WTC11 (cell line): ENCODE measurements at regions not wholly inside any gene's neighbourhood (a gene's known extent, or its start where the extent isn't known, plus 50 kb on each side); places are given as distances from the start of the nearest gene placed in this dataset.

Experiments used
- ATF1 ChIP-seq: sonication (generic); formaldehyde crosslinking; IDR thresholded peaks from 2 replicates; pipeline ENCODE4 v1.8.1; 2023; ENCODE audit warnings: mild to moderate bottlenecking, moderate library complexity, missing genetic modification reagents
- CTCF ChIP-seq: fragments of 200-600 bp; IDR thresholded peaks from 2 replicates; pipeline ENCODE4 v1.8.0; 2022; ENCODE audit warnings: antibody characterized with exemption
- GRHL2 ChIP-seq: fragments of 250-450 bp; sonication (Bioruptor Pico); IDR thresholded peaks from 2 replicates; pipeline ENCODE4 v1.8.0; 2022; ENCODE audit warnings: mild to moderate bottlenecking, moderate library complexity; ENCODE audit not compliant: insufficient replicate concordance, severe bottlenecking
- KAT7 ChIP-seq: sonication (generic); formaldehyde crosslinking; IDR thresholded peaks from 2 replicates; pipeline ENCODE4 v1.8.1; 2023; ENCODE audit warnings: missing genetic modification reagents, mild to moderate bottlenecking, borderline replicate concordance
- NR1H2 ChIP-seq: sonication (generic); formaldehyde crosslinking; IDR thresholded peaks from 2 replicates; pipeline ENCODE4 v1.9.0; 2021; ENCODE audit warnings: mild to moderate bottlenecking, moderate library complexity, missing genetic modification reagents
- NR3C1 ChIP-seq: sonication (generic); formaldehyde crosslinking; conservative IDR thresholded peaks from 2 replicates; pipeline ENCODE4 v1.8.1; 2023; ENCODE audit warnings: low read depth, mild to moderate bottlenecking, missing genetic modification reagents
- PREB ChIP-seq: sonication (generic); formaldehyde crosslinking; IDR thresholded peaks from 2 replicates; pipeline ENCODE4 v1.8.1; 2022; ENCODE audit warnings: mild to moderate bottlenecking, missing genetic modification reagents, moderate library complexity, borderline replicate concordance
- PRRX2 ChIP-seq: fragments of 250-450 bp; sonication (Bioruptor Pico); IDR thresholded peaks from 2 replicates; pipeline ENCODE4 v1.8.0; 2021; ENCODE audit warnings: mild to moderate bottlenecking
- SMAD3 ChIP-seq: sonication (generic); formaldehyde crosslinking; IDR thresholded peaks from 2 replicates; pipeline ENCODE4 v1.8.0; 2022; ENCODE audit warnings: missing genetic modification reagents, mild to moderate bottlenecking, borderline replicate concordance
- TEAD1 ChIP-seq: sonication (generic); formaldehyde crosslinking; IDR thresholded peaks from 2 replicates; pipeline ENCODE4 v1.8.0; 2022; ENCODE audit warnings: mild to moderate bottlenecking, missing genetic modification reagents
- ZBTB21 ChIP-seq: sonication (generic); formaldehyde crosslinking; IDR thresholded peaks from 2 replicates; pipeline ENCODE4 v1.8.1; 2023; ENCODE audit warnings: mild to moderate bottlenecking, missing genetic modification reagents, borderline replicate concordance
- ZBTB43 ChIP-seq: sonication (generic); formaldehyde crosslinking; IDR thresholded peaks from 2 replicates; pipeline ENCODE4 v1.8.1; 2023; ENCODE audit warnings: mild to moderate bottlenecking, missing genetic modification reagents
- ZNF396 ChIP-seq: fragments of 250-450 bp; sonication (Bioruptor Pico); IDR thresholded peaks from 2 replicates; pipeline ENCODE4 v1.8.0; 2021; ENCODE audit warnings: mild to moderate bottlenecking, moderate library complexity, borderline replicate concordance

GRCh38 chr6:76594109-76594508 is 521.6 kb upstream of the IMPG1 start:
- TF ChIP-seq CTCF: no peak
- no peak for TF ChIP-seq ZBTB43 (CRISPR knock-in tag)
- TF ChIP-seq PRRX2 (CRISPR knock-in tag): no peak
- no peak for TF ChIP-seq ZBTB21 (CRISPR knock-in tag)
- no peak for TF ChIP-seq KAT7 (CRISPR knock-in tag)
- TF ChIP-seq TEAD1 (CRISPR knock-in tag): no peak
- no peak for TF ChIP-seq PREB (CRISPR knock-in tag)
- TF ChIP-seq ZNF396 (CRISPR knock-in tag): no peak
- TF ChIP-seq NR1H2 (CRISPR knock-in tag): no peak
- no peak for TF ChIP-seq NR3C1
- no peak for TF ChIP-seq ATF1 (CRISPR knock-in tag)
- no peak for TF ChIP-seq SMAD3 (CRISPR knock-in tag)
- no peak for TF ChIP-seq GRHL2
